C4-2B (cell line): ENCODE measurements at regions not wholly inside any gene's neighbourhood (a gene's known extent, or its start where the extent isn't known, plus 50 kb on each side); places are given as distances from the start of the nearest gene placed in this dataset.

Experiments
- ZFX ChIP-seq: fragments of 450-650 bp; IDR thresholded peaks from 2 replicates; pipeline ENCODE4 v1.6.1; 2017
- TF ChIP-seq, protein P1 (sequence below): fragments of 450-650 bp; conservative IDR thresholded peaks from 2 replicates; pipeline ENCODE4 v1.5.1; 2017; ENCODE audit warnings: mild to moderate bottlenecking

DNA sequence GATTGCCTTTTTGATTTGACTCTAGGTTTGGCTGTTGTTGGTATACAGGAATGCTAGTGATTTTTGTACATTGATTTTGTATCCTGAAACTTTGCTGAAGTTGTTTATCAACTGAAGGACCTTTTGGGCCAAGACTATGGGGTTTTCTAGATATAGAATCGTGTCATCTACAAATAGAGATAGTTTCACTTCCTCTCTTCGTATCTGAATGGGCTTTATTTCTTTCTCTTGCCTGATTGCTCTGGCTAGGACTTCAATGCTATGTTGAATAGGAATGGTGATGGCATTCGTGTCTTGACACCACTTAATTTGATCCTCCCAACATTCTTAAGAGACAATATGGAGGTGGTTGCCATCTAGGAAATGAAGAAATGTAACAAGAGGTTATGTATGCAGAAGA lies 388.1 kb upstream of the API5 start:
- TF ChIP-seq, protein P1, sequence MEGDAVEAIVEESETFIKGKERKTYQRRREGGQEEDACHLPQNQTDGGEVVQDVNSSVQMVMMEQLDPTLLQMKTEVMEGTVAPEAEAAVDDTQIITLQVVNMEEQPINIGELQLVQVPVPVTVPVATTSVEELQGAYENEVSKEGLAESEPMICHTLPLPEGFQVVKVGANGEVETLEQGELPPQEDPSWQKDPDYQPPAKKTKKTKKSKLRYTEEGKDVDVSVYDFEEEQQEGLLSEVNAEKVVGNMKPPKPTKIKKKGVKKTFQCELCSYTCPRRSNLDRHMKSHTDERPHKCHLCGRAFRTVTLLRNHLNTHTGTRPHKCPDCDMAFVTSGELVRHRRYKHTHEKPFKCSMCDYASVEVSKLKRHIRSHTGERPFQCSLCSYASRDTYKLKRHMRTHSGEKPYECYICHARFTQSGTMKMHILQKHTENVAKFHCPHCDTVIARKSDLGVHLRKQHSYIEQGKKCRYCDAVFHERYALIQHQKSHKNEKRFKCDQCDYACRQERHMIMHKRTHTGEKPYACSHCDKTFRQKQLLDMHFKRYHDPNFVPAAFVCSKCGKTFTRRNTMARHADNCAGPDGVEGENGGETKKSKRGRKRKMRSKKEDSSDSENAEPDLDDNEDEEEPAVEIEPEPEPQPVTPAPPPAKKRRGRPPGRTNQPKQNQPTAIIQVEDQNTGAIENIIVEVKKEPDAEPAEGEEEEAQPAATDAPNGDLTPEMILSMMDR = no peak
- no peak for TF ChIP-seq ZFX
